HL-60 (cell line): ENCODE measurements at regions not wholly inside any gene's neighbourhood (a gene's known extent, or its start where the extent isn't known, plus 50 kb on each side); places are given as distances from the start of the nearest gene placed in this dataset.

ENCODE experiments used
- DNase-seq, 2 experiments: peaks; one replicate each; pipeline ENCODE4 v3.0.0-alpha.2; 2010 to 2020; ENCODE audit warnings: low read depth in 1 of 2, low spot score in 1 of 2
- H3K27ac ChIP-seq: fragments of 250-450 bp; sonication (Bioruptor Pico); replicated peaks from 2 replicates; pipeline ENCODE4 v1.5.1; 2020; ENCODE audit warnings: mild to moderate bottlenecking, moderate library complexity
- H3K27me3 ChIP-seq: fragments of 250-450 bp; sonication (Bioruptor Pico); 2 replicates; pipeline ENCODE4 v1.5.1; 2021; ENCODE audit warnings: mild to moderate bottlenecking, moderate library complexity; ENCODE audit not compliant: insufficient read depth, poor library complexity, severe bottlenecking
- H3K4me3 ChIP-seq: replicated peaks from 2 replicates; pipeline ENCODE4 v1.5.1; 2011; ENCODE audit warnings: mild to moderate bottlenecking, control low read depth, low read length; ENCODE audit not compliant: insufficient read depth
- GABPA ChIP-seq: IDR thresholded peaks from 2 replicates; pipeline ENCODE4 v1.6.1; 2012; ENCODE audit warnings: low read depth
- POLR2AphosphoS5 ChIP-seq: IDR thresholded peaks from 2 replicates; pipeline ENCODE4 v1.6.1; 2012; ENCODE audit warnings: low read depth
- SPI1 ChIP-seq: IDR thresholded peaks from 2 replicates; pipeline ENCODE4 v1.6.1; 2012; ENCODE audit warnings: low read depth, mild to moderate bottlenecking, borderline replicate concordance
- TF ChIP-seq, protein P1 (sequence below): IDR thresholded peaks from 2 replicates; pipeline ENCODE4 v1.6.1; 2012; ENCODE audit warnings: low read depth; ENCODE audit not compliant: insufficient replicate concordance
- TF ChIP-seq, protein P2 (sequence below): IDR thresholded peaks from one replicate; pipeline ENCODE4 v1.5.1; 2011; ENCODE audit warnings: low read length, control low read depth, inconsistent platforms; ENCODE audit not compliant: insufficient read depth

DNA sequence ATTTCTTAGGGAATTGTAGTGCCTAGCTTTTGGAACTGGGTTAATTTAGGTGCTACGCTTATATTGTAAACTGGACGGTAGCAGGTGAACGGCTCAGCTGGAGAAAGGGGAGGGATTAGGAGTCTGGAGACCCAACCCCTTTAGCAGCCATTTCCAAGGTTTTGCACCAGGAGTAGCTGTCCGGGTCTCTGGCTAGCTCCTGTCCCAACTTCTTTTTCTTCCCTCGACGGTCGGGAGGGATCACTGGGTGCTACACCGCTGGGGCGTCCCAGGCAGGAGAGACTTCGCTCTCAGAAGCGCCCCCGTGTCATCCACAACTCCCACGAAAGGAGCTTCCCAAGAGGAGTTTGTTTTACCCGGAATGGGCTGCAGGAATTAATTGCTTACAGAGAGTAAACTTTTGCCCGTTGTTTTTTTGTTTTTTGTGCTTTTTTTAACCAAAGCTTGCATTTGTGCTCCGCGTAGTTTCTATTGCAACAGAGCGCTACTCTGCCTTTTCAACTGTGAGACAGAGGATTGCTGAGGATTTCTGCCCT, 1640.9 kb upstream of the C9orf72 start:
- Histone ChIP-seq H3K27ac (no peak overlapping the region), H3K27me3 (peaks cover 5% of the 10 kb centered on the region), H3K4me3 (no peak overlapping the region)
- DNase-seq, result no peak
- TF ChIP-seq, protein P1, sequence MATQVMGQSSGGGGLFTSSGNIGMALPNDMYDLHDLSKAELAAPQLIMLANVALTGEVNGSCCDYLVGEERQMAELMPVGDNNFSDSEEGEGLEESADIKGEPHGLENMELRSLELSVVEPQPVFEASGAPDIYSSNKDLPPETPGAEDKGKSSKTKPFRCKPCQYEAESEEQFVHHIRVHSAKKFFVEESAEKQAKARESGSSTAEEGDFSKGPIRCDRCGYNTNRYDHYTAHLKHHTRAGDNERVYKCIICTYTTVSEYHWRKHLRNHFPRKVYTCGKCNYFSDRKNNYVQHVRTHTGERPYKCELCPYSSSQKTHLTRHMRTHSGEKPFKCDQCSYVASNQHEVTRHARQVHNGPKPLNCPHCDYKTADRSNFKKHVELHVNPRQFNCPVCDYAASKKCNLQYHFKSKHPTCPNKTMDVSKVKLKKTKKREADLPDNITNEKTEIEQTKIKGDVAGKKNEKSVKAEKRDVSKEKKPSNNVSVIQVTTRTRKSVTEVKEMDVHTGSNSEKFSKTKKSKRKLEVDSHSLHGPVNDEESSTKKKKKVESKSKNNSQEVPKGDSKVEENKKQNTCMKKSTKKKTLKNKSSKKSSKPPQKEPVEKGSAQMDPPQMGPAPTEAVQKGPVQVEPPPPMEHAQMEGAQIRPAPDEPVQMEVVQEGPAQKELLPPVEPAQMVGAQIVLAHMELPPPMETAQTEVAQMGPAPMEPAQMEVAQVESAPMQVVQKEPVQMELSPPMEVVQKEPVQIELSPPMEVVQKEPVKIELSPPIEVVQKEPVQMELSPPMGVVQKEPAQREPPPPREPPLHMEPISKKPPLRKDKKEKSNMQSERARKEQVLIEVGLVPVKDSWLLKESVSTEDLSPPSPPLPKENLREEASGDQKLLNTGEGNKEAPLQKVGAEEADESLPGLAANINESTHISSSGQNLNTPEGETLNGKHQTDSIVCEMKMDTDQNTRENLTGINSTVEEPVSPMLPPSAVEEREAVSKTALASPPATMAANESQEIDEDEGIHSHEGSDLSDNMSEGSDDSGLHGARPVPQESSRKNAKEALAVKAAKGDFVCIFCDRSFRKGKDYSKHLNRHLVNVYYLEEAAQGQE, result no peak
- no peak for TF ChIP-seq SPI1
- TF ChIP-seq POLR2AphosphoS5, result no peak
- TF ChIP-seq GABPA, result no peak
- TF ChIP-seq, protein P2, sequence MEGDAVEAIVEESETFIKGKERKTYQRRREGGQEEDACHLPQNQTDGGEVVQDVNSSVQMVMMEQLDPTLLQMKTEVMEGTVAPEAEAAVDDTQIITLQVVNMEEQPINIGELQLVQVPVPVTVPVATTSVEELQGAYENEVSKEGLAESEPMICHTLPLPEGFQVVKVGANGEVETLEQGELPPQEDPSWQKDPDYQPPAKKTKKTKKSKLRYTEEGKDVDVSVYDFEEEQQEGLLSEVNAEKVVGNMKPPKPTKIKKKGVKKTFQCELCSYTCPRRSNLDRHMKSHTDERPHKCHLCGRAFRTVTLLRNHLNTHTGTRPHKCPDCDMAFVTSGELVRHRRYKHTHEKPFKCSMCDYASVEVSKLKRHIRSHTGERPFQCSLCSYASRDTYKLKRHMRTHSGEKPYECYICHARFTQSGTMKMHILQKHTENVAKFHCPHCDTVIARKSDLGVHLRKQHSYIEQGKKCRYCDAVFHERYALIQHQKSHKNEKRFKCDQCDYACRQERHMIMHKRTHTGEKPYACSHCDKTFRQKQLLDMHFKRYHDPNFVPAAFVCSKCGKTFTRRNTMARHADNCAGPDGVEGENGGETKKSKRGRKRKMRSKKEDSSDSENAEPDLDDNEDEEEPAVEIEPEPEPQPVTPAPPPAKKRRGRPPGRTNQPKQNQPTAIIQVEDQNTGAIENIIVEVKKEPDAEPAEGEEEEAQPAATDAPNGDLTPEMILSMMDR, result no peak

DNA sequence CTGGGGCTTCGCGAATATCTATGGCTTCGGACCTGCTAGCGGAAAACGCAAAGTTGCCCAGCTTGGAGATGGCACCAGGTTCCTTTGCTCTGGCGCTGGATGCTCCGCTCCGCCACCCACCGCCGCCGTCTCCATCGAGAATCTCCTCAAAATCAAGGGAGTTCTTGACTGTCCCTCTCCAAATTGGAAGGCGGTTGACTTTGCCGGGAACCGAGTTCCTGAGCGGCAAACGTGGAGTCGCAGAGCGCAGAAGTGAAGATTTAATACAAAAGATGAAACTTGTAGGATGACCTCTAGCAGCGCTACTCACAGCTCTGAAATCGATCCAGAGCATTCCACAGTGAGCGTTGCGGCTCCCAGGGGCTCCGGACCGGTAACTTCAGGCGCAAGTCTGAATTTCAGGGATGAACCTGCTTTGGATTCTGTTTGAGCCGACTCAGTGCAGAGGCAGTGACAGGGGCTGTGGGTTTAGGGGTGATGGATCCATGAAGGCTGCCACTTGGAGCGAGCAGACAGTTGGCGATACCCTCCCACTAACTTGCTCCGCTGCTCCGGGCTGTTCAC, 1641.5 kb upstream of the C9orf72 start:
- no peak for DNase-seq
- H3K27ac ChIP-seq, result no peak overlapping the region
- TF ChIP-seq POLR2AphosphoS5, result no peak
- no peak for TF ChIP-seq GABPA
- TF ChIP-seq, protein P2, result no peak
- TF ChIP-seq, protein P1, result no peak
- no peak for TF ChIP-seq SPI1
- no peak overlapping the region for H3K4me3 ChIP-seq
- H3K27me3 ChIP-seq, result peaks cover 5% of the 10 kb centered on the region

DNA sequence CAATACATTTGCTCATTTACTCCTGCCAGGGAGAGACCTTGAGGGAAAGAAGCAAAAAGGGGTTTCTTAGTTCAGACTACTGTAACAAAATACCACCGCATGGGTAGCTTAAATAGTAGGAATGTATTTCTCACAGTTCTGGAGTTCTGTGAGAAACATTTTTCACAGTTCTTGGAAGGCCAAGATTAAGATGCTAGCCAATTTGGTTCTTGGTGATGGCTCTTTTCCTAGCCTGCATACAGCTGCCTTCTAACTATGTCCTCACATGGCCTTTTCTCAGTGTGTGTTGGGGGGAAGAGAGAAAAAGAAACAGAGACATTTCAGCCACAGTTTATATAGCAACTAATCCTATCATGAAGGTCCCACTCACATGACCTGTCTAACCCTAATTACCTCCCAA, 1644.7 kb upstream of the C9orf72 start:
- H3K27ac ChIP-seq, result no peak overlapping the region
- H3K4me3 ChIP-seq, result no peak overlapping the region
- no peak for TF ChIP-seq SPI1
- no peak for TF ChIP-seq POLR2AphosphoS5
- TF ChIP-seq, protein P1, result no peak
- TF ChIP-seq, protein P2, result no peak
- no peak for TF ChIP-seq GABPA
- peaks cover 2% of the 10 kb centered on the region for H3K27me3 ChIP-seq
- no peak for DNase-seq
